AG04450 (cell line): ENCODE measurements at regions not wholly inside any gene's neighbourhood (a gene's known extent, or its start where the extent isn't known, plus 50 kb on each side); places are given as distances from the start of the nearest gene placed in this dataset.
"Not testable (repeated sequence)": the region's sequence is repeated elsewhere in the genome, so short reads cannot be mapped to it uniquely, and the experiment has no call there.

Source experiments
- CTCF ChIA-PET: fragments of 300-600, 350-600 bp; formaldehyde crosslinking; extraction: SDS; loops from one replicate; lab custom pipeline; 2022; ENCODE audit warnings: antibody characterized with exemption, inconsistent platforms; lab: Charles Lee
- POLR2A ChIA-PET: fragments of 350-600 bp; formaldehyde crosslinking; extraction: SDS; loops from one replicate; lab custom pipeline; 2021; ENCODE audit warnings: antibody characterized with exemption, inconsistent platforms; lab: Yijun Ruan, JAX
- DNase-seq: peaks from one replicate; pipeline ENCODE4 v3.0.0-alpha.2; 2011; ENCODE audit warnings: low read depth, low spot score
- H3K27ac ChIP-seq: one replicate; pipeline ENCODE4 v1.5.1; 2012; ENCODE audit warnings: low read depth, low read length, control low read depth
- H3K27me3 ChIP-seq: one replicate; pipeline ENCODE4 v1.6.0; 2012; ENCODE audit warnings: low read length; ENCODE audit not compliant: control insufficient read depth, insufficient read depth
- H3K4me3 ChIP-seq: 2 replicates; pipeline ENCODE4 v1.5.1; 2011; ENCODE audit warnings: mild to moderate bottlenecking, low read depth, low read length, control low read depth
- H3K9me3 ChIP-seq: 2 replicates; pipeline ENCODE4 v1.5.1; 2012; ENCODE audit warnings: low read length; ENCODE audit not compliant: control insufficient read depth, insufficient read depth

DNA sequence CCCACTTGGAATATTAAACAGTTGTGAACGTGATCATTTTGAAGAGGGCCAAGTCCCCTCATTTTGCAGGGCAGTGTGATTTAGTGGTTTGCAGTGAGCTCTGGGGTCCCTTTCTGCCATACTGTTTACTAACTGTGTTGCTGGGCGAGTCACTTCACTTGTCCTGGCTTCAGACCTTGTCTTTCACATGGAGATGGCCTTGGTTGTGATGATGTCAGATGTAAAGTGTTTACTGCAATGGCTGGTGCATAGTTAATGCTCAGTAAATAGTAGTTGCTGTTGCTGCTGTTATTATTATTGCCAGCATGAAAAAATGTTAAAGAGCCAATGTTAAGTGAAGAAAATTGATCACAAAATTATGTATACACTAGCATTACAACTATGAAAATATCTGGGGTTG lies 95.4 kb upstream of the CRYM start:
- H3K27ac ChIP-seq, POLR2A ChIA-PET, H3K4me3 ChIP-seq, H3K9me3 ChIP-seq, H3K27me3 ChIP-seq, DNase-seq, CTCF ChIA-PET: not testable (repeated sequence)

DNA sequence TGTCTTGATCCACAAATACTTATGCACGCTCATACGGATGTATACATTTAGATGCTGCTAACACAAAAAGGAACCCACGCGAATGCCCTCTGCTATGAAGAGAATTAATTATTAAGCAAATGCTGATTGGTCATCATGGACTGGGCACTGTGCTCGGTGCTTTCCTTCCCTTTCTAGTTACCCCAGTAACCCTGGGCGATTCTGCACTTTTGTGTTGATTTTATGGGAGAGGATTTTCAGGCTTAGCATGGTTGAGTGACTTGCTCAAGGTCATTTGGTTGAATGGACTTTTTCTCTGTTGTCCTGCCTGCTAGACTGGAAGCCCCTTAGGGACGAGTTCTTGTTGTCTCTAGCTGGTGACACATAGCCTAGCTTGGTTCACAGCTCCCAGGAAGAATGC lies 94.8 kb upstream of the CRYM start:
- H3K27me3 ChIP-seq, CTCF ChIA-PET, H3K9me3 ChIP-seq, H3K4me3 ChIP-seq, POLR2A ChIA-PET, DNase-seq, H3K27ac ChIP-seq: not testable (repeated sequence)

DNA sequence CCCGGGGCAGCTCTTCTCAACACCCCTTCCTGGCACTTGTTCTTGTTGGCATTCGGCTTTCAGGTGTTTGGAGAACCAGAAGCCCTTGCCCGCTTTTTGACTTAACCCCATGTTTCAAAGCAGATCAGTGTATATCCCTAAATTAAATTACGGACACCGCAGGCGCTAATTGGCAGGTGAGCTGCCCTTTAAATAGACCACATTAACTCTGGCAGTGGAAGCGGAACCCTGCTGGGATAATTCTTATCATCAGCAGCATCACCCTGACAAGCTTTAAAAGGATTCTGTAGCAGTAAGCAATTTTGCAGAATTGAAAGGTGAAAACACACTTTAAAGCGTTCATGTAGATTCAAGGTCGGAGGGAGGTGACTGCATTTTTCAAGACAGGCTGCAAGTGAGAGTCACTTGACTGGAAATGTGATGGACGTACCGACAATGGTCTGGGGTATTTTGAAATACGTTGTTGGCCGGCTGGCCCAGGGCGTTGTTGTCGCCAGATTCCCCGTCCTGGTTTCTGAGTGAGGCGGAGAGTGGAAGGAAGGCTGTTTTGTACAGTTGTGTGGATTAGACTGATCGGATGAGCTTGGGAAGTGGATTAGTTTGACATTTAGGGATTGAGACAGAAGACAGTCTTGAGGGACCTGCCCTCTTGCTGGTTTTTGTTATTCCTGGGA lies 94.2 kb upstream of the CRYM start:
- DNase-seq, H3K27ac ChIP-seq, CTCF ChIA-PET, H3K4me3 ChIP-seq, POLR2A ChIA-PET, H3K9me3 ChIP-seq, H3K27me3 ChIP-seq: not testable (repeated sequence)

DNA sequence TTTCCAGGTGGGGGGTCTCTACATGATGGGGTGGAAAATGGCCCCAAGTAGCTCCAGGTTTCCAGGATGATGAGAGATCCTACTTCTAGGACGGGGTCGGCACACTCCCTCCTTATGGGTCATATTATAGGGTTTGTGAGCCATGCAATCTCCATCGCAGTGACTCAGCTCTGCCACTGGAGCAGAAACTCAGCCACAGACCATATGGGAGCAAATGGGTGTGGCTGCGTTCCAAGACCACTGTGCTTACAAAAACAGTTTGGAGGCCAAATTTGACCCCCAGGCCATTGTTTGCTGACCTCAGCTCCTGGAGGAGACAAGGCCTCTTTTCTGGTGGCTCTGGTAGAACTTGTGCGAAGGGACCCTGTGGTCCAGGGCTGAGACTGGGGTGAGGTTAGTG lies 92.7 kb upstream of the CRYM start:
- DNase-seq: peak; percentile 2
- POLR2A ChIA-PET, H3K4me3 ChIP-seq, H3K9me3 ChIP-seq, H3K27me3 ChIP-seq, CTCF ChIA-PET, H3K27ac ChIP-seq: not testable (repeated sequence)

DNA sequence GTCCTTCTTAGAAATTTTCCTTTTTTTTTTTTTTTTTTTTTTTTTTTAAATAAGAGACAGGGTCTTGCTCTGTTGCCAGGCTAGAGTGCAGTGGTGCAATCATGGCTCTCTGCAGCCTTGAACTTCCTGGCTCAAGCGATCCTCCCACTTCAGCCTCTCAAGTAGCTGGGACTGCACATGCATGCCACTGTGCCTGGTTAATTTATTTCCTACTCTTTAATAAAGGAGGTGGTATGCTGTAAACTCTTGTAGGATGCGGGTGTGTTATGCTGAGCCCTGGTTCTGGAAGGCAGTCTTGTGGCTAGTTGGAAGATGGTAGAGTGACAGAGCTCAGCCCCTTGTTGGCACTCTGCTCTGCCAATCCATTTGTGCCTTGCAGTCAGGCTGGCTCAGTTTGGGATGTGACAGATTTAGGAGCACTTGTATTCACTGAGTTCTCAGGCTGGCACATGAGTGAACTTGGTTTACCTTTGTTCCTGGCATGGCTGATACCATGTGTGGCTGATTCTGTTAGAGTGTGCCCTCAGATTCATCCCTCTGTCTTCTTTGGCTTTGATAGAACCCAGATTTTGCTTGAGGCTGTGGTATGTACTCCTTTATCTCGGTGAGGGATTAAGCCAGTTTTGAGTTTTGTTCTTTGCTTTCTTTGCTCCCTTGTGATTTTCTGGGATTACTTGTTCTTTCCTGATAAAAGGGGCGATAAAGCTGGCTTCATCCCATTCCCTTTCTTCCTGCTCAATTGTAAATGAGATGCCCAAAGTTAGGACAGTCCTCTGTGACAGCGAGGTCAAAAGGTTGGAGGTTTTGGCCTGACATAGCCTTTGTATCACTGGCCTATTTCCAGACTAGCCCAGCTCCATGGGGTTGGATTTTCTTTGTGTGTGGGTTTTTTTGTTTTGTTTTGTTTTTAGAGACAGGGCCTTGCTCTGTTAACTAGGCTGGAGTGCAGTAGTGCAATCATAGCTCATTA lies 91.2 kb upstream of the CRYM start:
- H3K27ac ChIP-seq, H3K4me3 ChIP-seq: not testable (repeated sequence)
- CTCF ChIA-PET: interaction anchor here (0.6 to 0.7 kb wide), 2 partner anchors 340 to 566 kb away, joined by 3 to 5 read pairs; no protein-coding TSS in a partner anchor

DNA sequence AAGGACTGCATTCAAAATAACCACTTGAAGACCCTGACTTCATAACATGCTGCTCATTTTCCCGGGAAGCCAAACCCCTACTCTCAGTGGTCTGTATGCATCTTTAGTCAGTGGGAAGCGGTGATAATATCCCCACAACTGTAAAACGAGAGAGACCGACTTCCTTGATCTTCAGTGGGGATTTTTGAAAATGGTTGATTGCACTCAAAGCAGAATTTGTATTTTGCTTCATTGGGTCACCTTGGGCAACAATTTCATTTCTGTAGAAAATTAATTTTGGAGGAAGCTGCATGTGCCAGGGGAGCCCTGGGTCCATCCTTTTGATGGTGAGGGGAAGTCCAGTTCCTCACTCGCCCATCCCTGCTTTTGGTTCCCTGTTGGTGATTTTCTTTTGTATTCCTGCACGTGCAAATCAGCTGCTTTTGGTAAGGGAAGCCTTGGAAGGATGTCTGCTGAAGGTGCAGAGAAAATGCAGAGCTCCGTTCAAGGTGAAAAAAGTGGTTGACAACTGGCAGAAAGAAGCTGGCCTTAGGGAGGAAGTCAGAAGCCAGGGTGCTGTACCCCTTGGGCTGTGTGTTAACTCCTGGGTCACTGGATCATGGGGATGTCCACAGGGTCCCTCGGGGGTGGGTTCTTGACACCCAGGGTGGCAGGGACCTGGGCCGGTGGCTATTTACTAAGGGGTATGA lies 89.8 kb upstream of the CRYM start:
- POLR2A ChIA-PET, CTCF ChIA-PET, DNase-seq, H3K4me3 ChIP-seq, H3K27ac ChIP-seq, H3K27me3 ChIP-seq, H3K9me3 ChIP-seq: not testable (repeated sequence)

More for the DNA sequence above, 91.2 kb upstream of the CRYM start:
- DNase-seq, POLR2A ChIA-PET, H3K27me3 ChIP-seq, H3K9me3 ChIP-seq: not testable (repeated sequence)

DNA sequence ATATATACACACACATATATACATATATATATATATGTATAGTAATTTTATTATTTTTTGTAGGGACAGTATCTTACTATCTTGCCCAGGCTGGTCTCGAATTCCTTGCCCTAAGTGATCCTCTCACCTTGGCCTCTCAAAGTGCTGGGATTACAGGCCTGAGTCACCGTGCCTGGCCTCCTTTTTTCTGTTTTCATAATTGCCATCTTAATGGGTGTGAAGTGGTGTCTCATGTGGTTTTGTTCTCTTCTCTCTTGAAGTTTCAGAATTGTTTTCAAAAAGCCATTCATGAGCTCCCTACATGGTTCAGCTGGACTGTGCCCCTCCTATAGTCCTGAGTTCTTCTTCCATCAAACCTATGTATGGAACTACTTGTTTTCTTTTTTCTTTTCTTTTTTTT lies 88.9 kb upstream of the CRYM start:
- H3K4me3 ChIP-seq, CTCF ChIA-PET, POLR2A ChIA-PET, H3K27me3 ChIP-seq, H3K9me3 ChIP-seq, H3K27ac ChIP-seq, DNase-seq: not testable (repeated sequence)

DNA sequence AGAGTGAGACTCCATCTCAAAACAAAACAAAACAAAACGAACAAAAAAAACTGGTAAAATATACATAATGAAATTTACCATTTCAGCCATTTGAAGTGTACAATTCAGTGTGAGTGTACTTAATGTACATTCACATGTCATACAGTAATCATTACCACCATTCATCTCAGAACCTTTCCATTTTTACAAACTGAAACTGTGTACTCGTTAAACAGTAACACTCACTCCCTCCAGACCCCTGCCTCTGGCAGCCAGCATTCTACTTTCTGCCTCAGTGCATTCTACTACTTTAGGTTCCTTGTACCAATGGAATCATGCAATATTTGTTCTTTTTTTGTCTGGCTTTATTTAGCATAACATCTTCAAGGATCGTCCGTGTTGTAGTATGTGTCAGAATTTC lies 87.5 kb upstream of the CRYM start:
- H3K27ac ChIP-seq, POLR2A ChIA-PET, H3K9me3 ChIP-seq, DNase-seq, CTCF ChIA-PET, H3K4me3 ChIP-seq, H3K27me3 ChIP-seq: not testable (repeated sequence)

DNA sequence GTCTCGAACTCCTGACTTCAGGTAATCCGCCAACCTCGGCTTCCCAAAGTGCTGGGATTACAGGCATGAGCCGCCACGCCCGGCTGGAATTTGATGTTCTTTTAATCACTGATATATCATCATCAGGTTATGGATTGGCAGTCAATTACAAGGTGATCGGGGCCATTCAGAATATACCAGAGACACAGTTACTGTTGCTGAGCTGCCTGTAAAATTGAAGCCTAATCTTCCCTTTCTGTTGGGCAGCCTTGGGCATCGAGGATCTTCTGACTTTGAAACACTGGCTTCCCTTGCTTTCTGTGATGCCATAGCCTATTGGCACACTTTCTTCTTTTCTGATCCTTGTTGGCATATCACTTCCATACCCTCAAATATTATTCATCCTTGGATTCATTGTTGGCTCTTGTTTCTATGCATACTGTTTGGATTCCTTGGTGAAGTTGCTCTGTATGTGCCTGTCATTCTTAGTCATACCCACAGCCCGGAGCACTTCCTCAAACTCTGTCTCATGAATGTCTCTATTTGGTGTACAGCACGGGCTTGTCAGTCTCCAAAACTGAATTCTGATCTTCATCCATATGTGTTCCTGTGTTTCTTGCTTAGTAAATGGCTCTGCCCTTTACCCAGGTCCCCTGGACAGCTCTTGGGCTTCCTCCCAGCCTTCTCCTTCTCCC lies 85.6 kb upstream of the CRYM start:
- POLR2A ChIA-PET: not testable (repeated sequence)

DNA sequence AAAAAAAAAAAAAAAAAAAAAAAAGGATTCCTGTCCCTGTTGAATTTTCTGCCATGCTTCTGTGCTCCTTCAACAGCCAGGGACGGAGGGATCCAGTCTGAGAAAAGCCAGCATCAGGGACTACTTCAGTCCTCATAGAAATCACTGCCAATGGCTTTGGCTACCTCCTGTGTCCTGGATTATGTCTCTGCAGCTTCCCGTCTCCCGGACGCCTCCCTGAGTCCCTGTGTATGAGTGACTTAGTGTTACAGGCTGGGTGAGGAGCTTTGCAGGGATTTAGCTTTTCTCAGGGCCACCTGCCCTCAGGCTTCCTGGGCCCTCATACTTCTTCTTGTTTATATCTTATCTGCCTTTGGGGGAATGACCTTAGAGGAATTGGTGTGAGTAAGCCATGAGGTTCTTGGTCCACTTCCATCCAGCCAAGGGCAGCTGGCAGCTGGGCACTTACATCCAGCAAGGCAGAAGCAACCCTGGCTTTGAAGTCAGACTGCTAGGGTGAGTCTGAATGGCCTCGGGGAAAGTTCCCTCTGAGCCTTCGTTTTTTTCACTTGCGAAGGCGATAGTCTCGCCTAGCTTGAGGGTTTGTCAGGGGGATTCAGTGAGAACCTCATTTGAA lies 83.6 kb upstream of the CRYM start:
- CTCF ChIA-PET, H3K4me3 ChIP-seq, H3K27me3 ChIP-seq, H3K27ac ChIP-seq, H3K9me3 ChIP-seq, DNase-seq: not testable (repeated sequence)
- POLR2A ChIA-PET: interaction anchor here (0.6 kb wide), 1 partner anchor 173 kb away, joined by 5 read pairs; no protein-coding TSS in a partner anchor

More for the DNA sequence above, 85.6 kb upstream of the CRYM start:
- H3K27me3 ChIP-seq, CTCF ChIA-PET, H3K4me3 ChIP-seq, H3K27ac ChIP-seq, H3K9me3 ChIP-seq: not testable (repeated sequence)
- peak; percentile 21 for DNase-seq

DNA sequence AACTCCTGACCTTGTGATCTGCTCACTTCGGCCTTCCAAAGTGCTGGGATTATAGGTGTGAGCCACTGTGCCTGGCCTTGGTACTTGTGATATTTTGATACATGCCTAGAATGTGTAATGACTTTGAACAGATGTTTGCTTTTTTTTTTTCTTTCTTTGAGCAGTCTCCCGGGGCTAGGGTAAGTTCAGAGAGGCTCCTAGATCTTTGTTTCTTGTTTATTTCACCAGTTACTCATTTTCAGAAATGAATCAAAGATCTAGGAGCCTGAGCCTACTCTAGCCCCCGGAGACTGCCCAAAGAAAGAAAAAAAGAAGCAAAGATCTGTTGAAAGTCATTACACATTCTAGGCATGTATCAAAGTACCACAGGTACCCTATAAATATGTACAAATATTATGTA lies 83.0 kb upstream of the CRYM start:
- H3K27ac ChIP-seq, H3K9me3 ChIP-seq, CTCF ChIA-PET, H3K4me3 ChIP-seq, H3K27me3 ChIP-seq, DNase-seq: not testable (repeated sequence)
- POLR2A ChIA-PET: interaction anchor here (0.6 kb wide), 1 partner anchor 172 kb away, joined by 5 read pairs; no protein-coding TSS in a partner anchor
